WTC11 (cell line): ENCODE measurements at regions not wholly inside any gene's neighbourhood (a gene's known extent, or its start where the extent isn't known, plus 50 kb on each side); places are given as distances from the start of the nearest gene placed in this dataset.

Experiments
- ATAC-seq: fragments of 200-7000 bp; cut with Tn5 transposase; 2 replicates; pipeline ENCODE4 v1.10.0; 2021; ENCODE audit warnings: mild to moderate bottlenecking, moderate library complexity
- CTCF ChIA-PET: fragments of 300-600 bp; sonication (Branson Sonifier 250); formaldehyde crosslinking; loops from one replicate; lab custom pipeline; 2021; ENCODE audit warnings: antibody characterized with exemption; lab: Charles Lee
- POLR2A ChIA-PET: fragments of 350-600 bp; sonication (Branson Sonifier 250); formaldehyde crosslinking; loops from one replicate; lab custom pipeline; 2021; ENCODE audit warnings: antibody characterized with exemption; lab: Charles Lee
- DNase-seq: peaks from one replicate; pipeline ENCODE4 v3.0.0; 2021; ENCODE audit warnings: low spot score
- H3K27ac Mint-ChIP-seq: 2 replicates; pipeline ENCODE4 v1.8.0; 2021; ENCODE audit warnings: mixed read lengths
- H3K27me3 Mint-ChIP-seq: 2 replicates; pipeline ENCODE4 v1.8.0; 2021; ENCODE audit warnings: low read depth, mild to moderate bottlenecking, moderate library complexity, mixed read lengths
- H3K36me3 Mint-ChIP-seq: 2 replicates; pipeline ENCODE4 v1.8.0; 2021; ENCODE audit warnings: mixed read lengths
- H3K4me1 Mint-ChIP-seq: 2 replicates; pipeline ENCODE4 v1.8.0; 2022; ENCODE audit warnings: mixed read lengths
- H3K4me3 Mint-ChIP-seq: 2 replicates; pipeline ENCODE4 v1.8.0; 2021; ENCODE audit warnings: mild to moderate bottlenecking, moderate library complexity, mixed read lengths
- H3K9me3 Mint-ChIP-seq: 2 replicates; pipeline ENCODE4 v1.8.0; 2021; ENCODE audit warnings: mixed read lengths
- IRF2 ChIP-seq: sonication (generic); formaldehyde crosslinking; IDR thresholded peaks from 2 replicates; pipeline ENCODE4 v1.8.0; 2022; ENCODE audit warnings: low read depth, missing genetic modification reagents, borderline replicate concordance
- JAZF1 ChIP-seq: fragments of 250-450 bp; sonication (Bioruptor Pico); IDR thresholded peaks from 2 replicates; pipeline ENCODE4 v1.9.0; 2021; ENCODE audit warnings: moderate library complexity, mild to moderate bottlenecking, inconsistent platforms
- KAT7 ChIP-seq: sonication (generic); formaldehyde crosslinking; IDR thresholded peaks from 2 replicates; pipeline ENCODE4 v1.8.1; 2023; ENCODE audit warnings: missing genetic modification reagents, mild to moderate bottlenecking, borderline replicate concordance
- SMAD4 ChIP-seq: sonication (generic); formaldehyde crosslinking; IDR thresholded peaks from 2 replicates; pipeline ENCODE4 v1.8.0; 2022; ENCODE audit warnings: mild to moderate bottlenecking, missing genetic modification reagents
- ZNF263 ChIP-seq: sonication (generic); formaldehyde crosslinking; IDR thresholded peaks from 2 replicates; pipeline ENCODE4 v1.8.1; 2022; ENCODE audit warnings: low read depth, mild to moderate bottlenecking, moderate library complexity, missing genetic modification reagents
- TF ChIP-seq, protein P1 (sequence below): sonication (generic); formaldehyde crosslinking; IDR thresholded peaks from 2 replicates; pipeline ENCODE4 v1.8.1; 2023; ENCODE audit warnings: mild to moderate bottlenecking, missing genetic modification reagents, borderline replicate concordance
- TF ChIP-seq, protein P2 (sequence below): fragments of 250-450 bp; sonication (Bioruptor Pico); IDR thresholded peaks from 2 replicates; pipeline ENCODE4 v1.9.0; 2021; ENCODE audit warnings: mild to moderate bottlenecking
- TF ChIP-seq, protein P3 (sequence below): sonication (generic); formaldehyde crosslinking; IDR thresholded peaks from 2 replicates; pipeline ENCODE4 v1.8.0; 2023; ENCODE audit warnings: mild to moderate bottlenecking, missing genetic modification reagents
- TF ChIP-seq, protein P4 (sequence below): fragments of 250-450 bp; sonication (Bioruptor Pico); IDR thresholded peaks from 2 replicates; pipeline ENCODE4 v1.9.0; 2021; ENCODE audit warnings: mild to moderate bottlenecking, borderline replicate concordance
- TF ChIP-seq, protein P5 (sequence below): fragments of 250-450 bp; sonication (Bioruptor Pico); IDR thresholded peaks from 2 replicates; pipeline ENCODE4 v1.9.0; 2021; ENCODE audit warnings: moderate library complexity, mild to moderate bottlenecking, inconsistent platforms, borderline replicate concordance
- TF ChIP-seq, protein P6 (sequence below): fragments of 250-450 bp; sonication (Bioruptor Pico); IDR thresholded peaks from 2 replicates; pipeline ENCODE4 v1.9.0; 2021; ENCODE audit warnings: mild to moderate bottlenecking
- TF ChIP-seq, protein P7 (sequence below): sonication (generic); formaldehyde crosslinking; conservative IDR thresholded peaks from 2 replicates; pipeline ENCODE4 v1.8.1; 2023; ENCODE audit warnings: mild to moderate bottlenecking, low read depth, missing genetic modification reagents, moderate library complexity
- TF ChIP-seq, protein P8 (sequence below): sonication (generic); formaldehyde crosslinking; IDR thresholded peaks from 2 replicates; pipeline ENCODE4 v1.8.1; 2022; ENCODE audit warnings: mild to moderate bottlenecking, missing genetic modification reagents, moderate library complexity, borderline replicate concordance
- TF ChIP-seq, protein P9 (sequence below): sonication (generic); formaldehyde crosslinking; IDR thresholded peaks from 2 replicates; pipeline ENCODE4 v1.8.1; 2022; ENCODE audit warnings: low read depth, missing genetic modification reagents, borderline replicate concordance

DNA sequence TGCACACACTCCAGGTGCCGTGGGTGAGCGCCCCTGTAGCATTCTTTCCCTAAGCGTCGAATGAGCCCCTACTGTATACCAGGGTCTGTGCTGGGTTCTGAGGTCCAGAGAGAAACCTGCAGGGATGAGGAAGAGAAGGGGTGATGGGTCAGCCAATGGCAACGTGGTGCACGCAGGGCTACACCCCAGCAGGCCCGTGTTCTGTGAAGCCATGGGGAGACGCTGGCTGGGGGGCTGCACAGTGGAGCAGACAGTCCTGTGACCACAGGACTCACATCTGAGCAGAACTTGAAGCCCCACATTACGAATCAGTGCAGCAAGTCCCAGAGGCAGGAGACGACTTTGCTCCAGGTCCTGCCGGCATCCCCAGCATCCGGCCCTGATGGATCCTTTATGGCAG is 1481.4 kb downstream of the BRD1 start:
- DNase-seq (no peak), ATAC-seq (no peak)
- CTCF ChIA-PET: no interaction called here
- Mint-ChIP-seq H3K9me3 (no peaks in the 10 kb centered on the region), H3K4me3 (no peak overlapping the region), H3K36me3 (no peaks in the 10 kb centered on the region), H3K27me3 (peaks cover 4% of the 10 kb centered on the region), H3K27ac (no peak overlapping the region), H3K4me1 (peaks cover 21% of the 10 kb centered on the region)
- POLR2A ChIA-PET: no interaction called here
- TF ChIP-seq, protein P1, sequence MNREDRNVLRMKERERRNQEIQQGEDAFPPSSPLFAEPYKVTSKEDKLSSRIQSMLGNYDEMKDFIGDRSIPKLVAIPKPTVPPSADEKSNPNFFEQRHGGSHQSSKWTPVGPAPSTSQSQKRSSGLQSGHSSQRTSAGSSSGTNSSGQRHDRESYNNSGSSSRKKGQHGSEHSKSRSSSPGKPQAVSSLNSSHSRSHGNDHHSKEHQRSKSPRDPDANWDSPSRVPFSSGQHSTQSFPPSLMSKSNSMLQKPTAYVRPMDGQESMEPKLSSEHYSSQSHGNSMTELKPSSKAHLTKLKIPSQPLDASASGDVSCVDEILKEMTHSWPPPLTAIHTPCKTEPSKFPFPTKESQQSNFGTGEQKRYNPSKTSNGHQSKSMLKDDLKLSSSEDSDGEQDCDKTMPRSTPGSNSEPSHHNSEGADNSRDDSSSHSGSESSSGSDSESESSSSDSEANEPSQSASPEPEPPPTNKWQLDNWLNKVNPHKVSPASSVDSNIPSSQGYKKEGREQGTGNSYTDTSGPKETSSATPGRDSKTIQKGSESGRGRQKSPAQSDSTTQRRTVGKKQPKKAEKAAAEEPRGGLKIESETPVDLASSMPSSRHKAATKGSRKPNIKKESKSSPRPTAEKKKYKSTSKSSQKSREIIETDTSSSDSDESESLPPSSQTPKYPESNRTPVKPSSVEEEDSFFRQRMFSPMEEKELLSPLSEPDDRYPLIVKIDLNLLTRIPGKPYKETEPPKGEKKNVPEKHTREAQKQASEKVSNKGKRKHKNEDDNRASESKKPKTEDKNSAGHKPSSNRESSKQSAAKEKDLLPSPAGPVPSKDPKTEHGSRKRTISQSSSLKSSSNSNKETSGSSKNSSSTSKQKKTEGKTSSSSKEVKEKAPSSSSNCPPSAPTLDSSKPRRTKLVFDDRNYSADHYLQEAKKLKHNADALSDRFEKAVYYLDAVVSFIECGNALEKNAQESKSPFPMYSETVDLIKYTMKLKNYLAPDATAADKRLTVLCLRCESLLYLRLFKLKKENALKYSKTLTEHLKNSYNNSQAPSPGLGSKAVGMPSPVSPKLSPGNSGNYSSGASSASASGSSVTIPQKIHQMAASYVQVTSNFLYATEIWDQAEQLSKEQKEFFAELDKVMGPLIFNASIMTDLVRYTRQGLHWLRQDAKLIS: no peak
- TF ChIP-seq, protein P2, sequence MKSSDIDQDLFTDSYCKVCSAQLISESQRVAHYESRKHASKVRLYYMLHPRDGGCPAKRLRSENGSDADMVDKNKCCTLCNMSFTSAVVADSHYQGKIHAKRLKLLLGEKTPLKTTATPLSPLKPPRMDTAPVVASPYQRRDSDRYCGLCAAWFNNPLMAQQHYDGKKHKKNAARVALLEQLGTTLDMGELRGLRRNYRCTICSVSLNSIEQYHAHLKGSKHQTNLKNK (CRISPR knock-in tag): no peak
- TF ChIP-seq, protein P3, sequence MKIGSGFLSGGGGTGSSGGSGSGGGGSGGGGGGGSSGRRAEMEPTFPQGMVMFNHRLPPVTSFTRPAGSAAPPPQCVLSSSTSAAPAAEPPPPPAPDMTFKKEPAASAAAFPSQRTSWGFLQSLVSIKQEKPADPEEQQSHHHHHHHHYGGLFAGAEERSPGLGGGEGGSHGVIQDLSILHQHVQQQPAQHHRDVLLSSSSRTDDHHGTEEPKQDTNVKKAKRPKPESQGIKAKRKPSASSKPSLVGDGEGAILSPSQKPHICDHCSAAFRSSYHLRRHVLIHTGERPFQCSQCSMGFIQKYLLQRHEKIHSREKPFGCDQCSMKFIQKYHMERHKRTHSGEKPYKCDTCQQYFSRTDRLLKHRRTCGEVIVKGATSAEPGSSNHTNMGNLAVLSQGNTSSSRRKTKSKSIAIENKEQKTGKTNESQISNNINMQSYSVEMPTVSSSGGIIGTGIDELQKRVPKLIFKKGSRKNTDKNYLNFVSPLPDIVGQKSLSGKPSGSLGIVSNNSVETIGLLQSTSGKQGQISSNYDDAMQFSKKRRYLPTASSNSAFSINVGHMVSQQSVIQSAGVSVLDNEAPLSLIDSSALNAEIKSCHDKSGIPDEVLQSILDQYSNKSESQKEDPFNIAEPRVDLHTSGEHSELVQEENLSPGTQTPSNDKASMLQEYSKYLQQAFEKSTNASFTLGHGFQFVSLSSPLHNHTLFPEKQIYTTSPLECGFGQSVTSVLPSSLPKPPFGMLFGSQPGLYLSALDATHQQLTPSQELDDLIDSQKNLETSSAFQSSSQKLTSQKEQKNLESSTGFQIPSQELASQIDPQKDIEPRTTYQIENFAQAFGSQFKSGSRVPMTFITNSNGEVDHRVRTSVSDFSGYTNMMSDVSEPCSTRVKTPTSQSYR (CRISPR knock-in tag): no peak
- no peak for TF ChIP-seq KAT7
- TF ChIP-seq, protein P4, sequence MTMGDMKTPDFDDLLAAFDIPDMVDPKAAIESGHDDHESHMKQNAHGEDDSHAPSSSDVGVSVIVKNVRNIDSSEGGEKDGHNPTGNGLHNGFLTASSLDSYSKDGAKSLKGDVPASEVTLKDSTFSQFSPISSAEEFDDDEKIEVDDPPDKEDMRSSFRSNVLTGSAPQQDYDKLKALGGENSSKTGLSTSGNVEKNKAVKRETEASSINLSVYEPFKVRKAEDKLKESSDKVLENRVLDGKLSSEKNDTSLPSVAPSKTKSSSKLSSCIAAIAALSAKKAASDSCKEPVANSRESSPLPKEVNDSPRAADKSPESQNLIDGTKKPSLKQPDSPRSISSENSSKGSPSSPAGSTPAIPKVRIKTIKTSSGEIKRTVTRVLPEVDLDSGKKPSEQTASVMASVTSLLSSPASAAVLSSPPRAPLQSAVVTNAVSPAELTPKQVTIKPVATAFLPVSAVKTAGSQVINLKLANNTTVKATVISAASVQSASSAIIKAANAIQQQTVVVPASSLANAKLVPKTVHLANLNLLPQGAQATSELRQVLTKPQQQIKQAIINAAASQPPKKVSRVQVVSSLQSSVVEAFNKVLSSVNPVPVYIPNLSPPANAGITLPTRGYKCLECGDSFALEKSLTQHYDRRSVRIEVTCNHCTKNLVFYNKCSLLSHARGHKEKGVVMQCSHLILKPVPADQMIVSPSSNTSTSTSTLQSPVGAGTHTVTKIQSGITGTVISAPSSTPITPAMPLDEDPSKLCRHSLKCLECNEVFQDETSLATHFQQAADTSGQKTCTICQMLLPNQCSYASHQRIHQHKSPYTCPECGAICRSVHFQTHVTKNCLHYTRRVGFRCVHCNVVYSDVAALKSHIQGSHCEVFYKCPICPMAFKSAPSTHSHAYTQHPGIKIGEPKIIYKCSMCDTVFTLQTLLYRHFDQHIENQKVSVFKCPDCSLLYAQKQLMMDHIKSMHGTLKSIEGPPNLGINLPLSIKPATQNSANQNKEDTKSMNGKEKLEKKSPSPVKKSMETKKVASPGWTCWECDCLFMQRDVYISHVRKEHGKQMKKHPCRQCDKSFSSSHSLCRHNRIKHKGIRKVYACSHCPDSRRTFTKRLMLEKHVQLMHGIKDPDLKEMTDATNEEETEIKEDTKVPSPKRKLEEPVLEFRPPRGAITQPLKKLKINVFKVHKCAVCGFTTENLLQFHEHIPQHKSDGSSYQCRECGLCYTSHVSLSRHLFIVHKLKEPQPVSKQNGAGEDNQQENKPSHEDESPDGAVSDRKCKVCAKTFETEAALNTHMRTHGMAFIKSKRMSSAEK (CRISPR knock-in tag): no peak
- TF ChIP-seq JAZF1 (CRISPR knock-in tag): no peak
- TF ChIP-seq, protein P5, sequence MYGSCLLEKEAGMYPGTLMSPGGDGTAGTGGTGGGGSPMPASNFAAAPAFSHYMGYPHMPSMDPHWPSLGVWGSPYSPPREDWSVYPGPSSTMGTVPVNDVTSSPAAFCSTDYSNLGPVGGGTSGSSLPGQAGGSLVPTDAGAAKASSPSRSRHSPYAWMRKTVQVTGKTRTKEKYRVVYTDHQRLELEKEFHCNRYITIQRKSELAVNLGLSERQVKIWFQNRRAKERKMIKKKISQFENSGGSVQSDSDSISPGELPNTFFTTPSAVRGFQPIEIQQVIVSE: no peak
- TF ChIP-seq, protein P6, sequence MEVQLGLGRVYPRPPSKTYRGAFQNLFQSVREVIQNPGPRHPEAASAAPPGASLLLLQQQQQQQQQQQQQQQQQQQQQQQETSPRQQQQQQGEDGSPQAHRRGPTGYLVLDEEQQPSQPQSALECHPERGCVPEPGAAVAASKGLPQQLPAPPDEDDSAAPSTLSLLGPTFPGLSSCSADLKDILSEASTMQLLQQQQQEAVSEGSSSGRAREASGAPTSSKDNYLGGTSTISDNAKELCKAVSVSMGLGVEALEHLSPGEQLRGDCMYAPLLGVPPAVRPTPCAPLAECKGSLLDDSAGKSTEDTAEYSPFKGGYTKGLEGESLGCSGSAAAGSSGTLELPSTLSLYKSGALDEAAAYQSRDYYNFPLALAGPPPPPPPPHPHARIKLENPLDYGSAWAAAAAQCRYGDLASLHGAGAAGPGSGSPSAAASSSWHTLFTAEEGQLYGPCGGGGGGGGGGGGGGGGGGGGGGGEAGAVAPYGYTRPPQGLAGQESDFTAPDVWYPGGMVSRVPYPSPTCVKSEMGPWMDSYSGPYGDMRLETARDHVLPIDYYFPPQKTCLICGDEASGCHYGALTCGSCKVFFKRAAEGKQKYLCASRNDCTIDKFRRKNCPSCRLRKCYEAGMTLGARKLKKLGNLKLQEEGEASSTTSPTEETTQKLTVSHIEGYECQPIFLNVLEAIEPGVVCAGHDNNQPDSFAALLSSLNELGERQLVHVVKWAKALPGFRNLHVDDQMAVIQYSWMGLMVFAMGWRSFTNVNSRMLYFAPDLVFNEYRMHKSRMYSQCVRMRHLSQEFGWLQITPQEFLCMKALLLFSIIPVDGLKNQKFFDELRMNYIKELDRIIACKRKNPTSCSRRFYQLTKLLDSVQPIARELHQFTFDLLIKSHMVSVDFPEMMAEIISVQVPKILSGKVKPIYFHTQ (CRISPR knock-in tag): no peak
- TF ChIP-seq IRF2 (CRISPR knock-in tag): no peak
- TF ChIP-seq, protein P7, sequence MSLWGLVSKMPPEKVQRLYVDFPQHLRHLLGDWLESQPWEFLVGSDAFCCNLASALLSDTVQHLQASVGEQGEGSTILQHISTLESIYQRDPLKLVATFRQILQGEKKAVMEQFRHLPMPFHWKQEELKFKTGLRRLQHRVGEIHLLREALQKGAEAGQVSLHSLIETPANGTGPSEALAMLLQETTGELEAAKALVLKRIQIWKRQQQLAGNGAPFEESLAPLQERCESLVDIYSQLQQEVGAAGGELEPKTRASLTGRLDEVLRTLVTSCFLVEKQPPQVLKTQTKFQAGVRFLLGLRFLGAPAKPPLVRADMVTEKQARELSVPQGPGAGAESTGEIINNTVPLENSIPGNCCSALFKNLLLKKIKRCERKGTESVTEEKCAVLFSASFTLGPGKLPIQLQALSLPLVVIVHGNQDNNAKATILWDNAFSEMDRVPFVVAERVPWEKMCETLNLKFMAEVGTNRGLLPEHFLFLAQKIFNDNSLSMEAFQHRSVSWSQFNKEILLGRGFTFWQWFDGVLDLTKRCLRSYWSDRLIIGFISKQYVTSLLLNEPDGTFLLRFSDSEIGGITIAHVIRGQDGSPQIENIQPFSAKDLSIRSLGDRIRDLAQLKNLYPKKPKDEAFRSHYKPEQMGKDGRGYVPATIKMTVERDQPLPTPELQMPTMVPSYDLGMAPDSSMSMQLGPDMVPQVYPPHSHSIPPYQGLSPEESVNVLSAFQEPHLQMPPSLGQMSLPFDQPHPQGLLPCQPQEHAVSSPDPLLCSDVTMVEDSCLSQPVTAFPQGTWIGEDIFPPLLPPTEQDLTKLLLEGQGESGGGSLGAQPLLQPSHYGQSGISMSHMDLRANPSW (CRISPR knock-in tag): no peak
- TF ChIP-seq, protein P8, sequence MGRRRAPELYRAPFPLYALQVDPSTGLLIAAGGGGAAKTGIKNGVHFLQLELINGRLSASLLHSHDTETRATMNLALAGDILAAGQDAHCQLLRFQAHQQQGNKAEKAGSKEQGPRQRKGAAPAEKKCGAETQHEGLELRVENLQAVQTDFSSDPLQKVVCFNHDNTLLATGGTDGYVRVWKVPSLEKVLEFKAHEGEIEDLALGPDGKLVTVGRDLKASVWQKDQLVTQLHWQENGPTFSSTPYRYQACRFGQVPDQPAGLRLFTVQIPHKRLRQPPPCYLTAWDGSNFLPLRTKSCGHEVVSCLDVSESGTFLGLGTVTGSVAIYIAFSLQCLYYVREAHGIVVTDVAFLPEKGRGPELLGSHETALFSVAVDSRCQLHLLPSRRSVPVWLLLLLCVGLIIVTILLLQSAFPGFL (CRISPR knock-in tag): no peak
- no peak for TF ChIP-seq ZNF263 (CRISPR knock-in tag)
- TF ChIP-seq SMAD4 (CRISPR knock-in tag): no peak
- TF ChIP-seq, protein P9, sequence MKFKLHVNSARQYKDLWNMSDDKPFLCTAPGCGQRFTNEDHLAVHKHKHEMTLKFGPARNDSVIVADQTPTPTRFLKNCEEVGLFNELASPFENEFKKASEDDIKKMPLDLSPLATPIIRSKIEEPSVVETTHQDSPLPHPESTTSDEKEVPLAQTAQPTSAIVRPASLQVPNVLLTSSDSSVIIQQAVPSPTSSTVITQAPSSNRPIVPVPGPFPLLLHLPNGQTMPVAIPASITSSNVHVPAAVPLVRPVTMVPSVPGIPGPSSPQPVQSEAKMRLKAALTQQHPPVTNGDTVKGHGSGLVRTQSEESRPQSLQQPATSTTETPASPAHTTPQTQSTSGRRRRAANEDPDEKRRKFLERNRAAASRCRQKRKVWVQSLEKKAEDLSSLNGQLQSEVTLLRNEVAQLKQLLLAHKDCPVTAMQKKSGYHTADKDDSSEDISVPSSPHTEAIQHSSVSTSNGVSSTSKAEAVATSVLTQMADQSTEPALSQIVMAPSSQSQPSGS (CRISPR knock-in tag): no peak
